ENCODE measurements at regions not wholly inside any gene's neighbourhood (a gene's known extent, or its start where the extent isn't known, plus 50 kb on each side); places are given as distances from the start of the nearest gene placed in this dataset.

DNA sequence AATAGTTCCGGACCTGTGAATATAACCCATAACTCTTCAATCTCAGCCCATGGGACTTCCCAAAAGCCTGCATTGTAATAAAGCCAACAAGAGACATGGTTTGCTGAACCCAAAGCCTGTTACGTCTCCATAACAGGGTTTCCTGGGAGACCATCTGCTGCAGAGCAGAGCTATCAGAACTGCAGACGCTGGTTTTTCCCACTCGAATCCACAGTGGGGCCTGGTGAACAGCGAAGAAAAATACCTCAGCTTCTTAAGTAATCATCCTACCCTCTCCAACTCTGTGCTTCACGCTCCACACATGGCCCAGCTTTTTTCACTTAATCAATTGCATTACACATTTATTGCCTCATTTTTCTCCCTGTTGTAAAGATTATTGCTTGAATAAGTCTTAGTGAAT, 409.5 kb upstream of the GRIA1 start:
- Histone ChIP-seq H3K36me3 (ENCODE audit: insufficient read depth) (no peaks in the 10 kb centered on the region), H3K4me3 (IDR thresholded peaks at IDR 0.05; ENCODE audit: insufficient read depth, low read depth, low read length) (no peak overlapping the region), H3K27me3 (ENCODE audit: insufficient read depth, low read depth) (no peaks in the 10 kb centered on the region), H3K79me2 (ENCODE audit: insufficient read depth, low read depth) (no peaks in the 10 kb centered on the region), H3K27ac (no peak overlapping the region), H4K20me1 (ENCODE audit: insufficient read depth) (no peaks in the 10 kb centered on the region), H3K4me2 (no peak overlapping the region), H3K9ac (no peak overlapping the region), H2AFZ (ENCODE audit: low read depth) (no peak overlapping the region), H3K4me1 (ENCODE audit: low read depth, poor library complexity, severe bottlenecking) (no peaks in the 10 kb centered on the region)
- no peak for TF ChIP-seq CTCF (conservative IDR thresholded peaks at IDR 0.05; ENCODE audit: low read depth, low read length)

DNA sequence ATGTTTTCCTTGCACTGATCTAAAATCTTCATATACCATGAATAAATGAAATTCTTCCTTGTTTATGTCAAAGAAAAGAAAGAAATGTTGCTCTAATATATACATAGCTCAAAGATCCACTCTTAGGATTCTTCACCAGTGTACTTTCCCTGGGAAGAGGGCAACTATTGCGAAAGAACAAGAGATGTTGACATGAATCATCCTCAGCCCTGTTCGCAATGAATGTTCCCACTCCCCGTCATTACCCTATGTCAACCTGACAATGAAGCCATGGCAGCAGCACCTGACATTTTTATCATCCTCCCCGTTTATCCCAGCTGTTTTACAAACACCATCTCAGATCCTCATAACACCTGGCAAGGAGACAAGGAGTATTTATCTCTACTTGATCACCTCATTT, 409.1 kb upstream of the GRIA1 start:
- no peak for TF ChIP-seq CTCF (conservative IDR thresholded peaks at IDR 0.05; ENCODE audit: low read depth, low read length)
- H3K36me3 ChIP-seq (ENCODE audit: insufficient read depth): no peaks in the 10 kb centered on the region
- no peak overlapping the region for H2AFZ ChIP-seq (ENCODE audit: low read depth)
- no peak overlapping the region for H3K9ac ChIP-seq
- no peaks in the 10 kb centered on the region for H3K27me3 ChIP-seq (ENCODE audit: insufficient read depth, low read depth)
- no peak overlapping the region for H3K4me2 ChIP-seq
- H3K4me1 ChIP-seq (ENCODE audit: low read depth, poor library complexity, severe bottlenecking): no peaks in the 10 kb centered on the region
- H3K4me3 ChIP-seq (IDR thresholded peaks at IDR 0.05; ENCODE audit: insufficient read depth, low read depth, low read length): no peak overlapping the region
- no peak overlapping the region for H3K27ac ChIP-seq
- no peaks in the 10 kb centered on the region for H3K79me2 ChIP-seq (ENCODE audit: insufficient read depth, low read depth)
- H4K20me1 ChIP-seq (ENCODE audit: insufficient read depth): no peaks in the 10 kb centered on the region

GRCh38 chr5:153084511-153084910, 406.0 kb upstream of the GRIA1 start:
- no peak for TF ChIP-seq CTCF (conservative IDR thresholded peaks at IDR 0.05; ENCODE audit: low read depth, low read length)
- Histone ChIP-seq H3K4me1 (ENCODE audit: low read depth, poor library complexity, severe bottlenecking) (no peaks in the 10 kb centered on the region), H3K79me2 (ENCODE audit: insufficient read depth, low read depth) (no peaks in the 10 kb centered on the region), H3K27ac (no peak overlapping the region), H3K4me2 (no peak overlapping the region), H3K27me3 (ENCODE audit: insufficient read depth, low read depth) (no peaks in the 10 kb centered on the region), H4K20me1 (ENCODE audit: insufficient read depth) (no peaks in the 10 kb centered on the region), H3K9ac (no peak overlapping the region), H3K4me3 (IDR thresholded peaks at IDR 0.05; ENCODE audit: insufficient read depth, low read depth, low read length) (no peak overlapping the region), H3K36me3 (ENCODE audit: insufficient read depth) (no peaks in the 10 kb centered on the region), H2AFZ (ENCODE audit: low read depth) (no peak overlapping the region)

DNA sequence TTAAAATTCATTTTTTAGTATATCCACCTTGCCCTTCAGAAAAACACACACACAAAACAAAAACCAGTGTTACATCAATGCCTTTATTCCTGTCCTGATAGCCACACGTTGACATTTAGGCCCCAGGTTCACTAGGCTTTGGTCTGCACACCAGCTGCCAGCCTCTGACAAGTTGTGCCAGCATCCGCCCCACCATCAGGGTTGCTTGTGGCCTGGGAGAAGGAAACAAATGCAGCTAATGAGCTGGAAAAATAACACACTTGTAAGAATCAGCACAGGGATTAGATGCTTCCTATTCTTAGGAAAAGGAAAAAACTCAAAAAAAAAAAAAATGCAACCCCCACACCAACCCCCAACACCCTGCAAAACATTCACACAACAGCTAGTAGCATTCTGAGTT, 404.0 kb upstream of the GRIA1 start:
- no peaks in the 10 kb centered on the region for H3K79me2 ChIP-seq (ENCODE audit: insufficient read depth, low read depth)
- no peak overlapping the region for H3K4me3 ChIP-seq (IDR thresholded peaks at IDR 0.05; ENCODE audit: insufficient read depth, low read depth, low read length)
- no peaks in the 10 kb centered on the region for H3K36me3 ChIP-seq (ENCODE audit: insufficient read depth)
- no peaks in the 10 kb centered on the region for H4K20me1 ChIP-seq (ENCODE audit: insufficient read depth)
- H3K4me1 ChIP-seq (ENCODE audit: low read depth, poor library complexity, severe bottlenecking): no peaks in the 10 kb centered on the region
- H3K4me2 ChIP-seq: no peak overlapping the region
- no peak overlapping the region for H3K27ac ChIP-seq
- TF ChIP-seq CTCF (conservative IDR thresholded peaks at IDR 0.05; ENCODE audit: low read depth, low read length): no peak
- H3K9ac ChIP-seq: no peak overlapping the region
- H3K27me3 ChIP-seq (ENCODE audit: insufficient read depth, low read depth): no peaks in the 10 kb centered on the region
- H2AFZ ChIP-seq (ENCODE audit: low read depth): no peak overlapping the region

DNA sequence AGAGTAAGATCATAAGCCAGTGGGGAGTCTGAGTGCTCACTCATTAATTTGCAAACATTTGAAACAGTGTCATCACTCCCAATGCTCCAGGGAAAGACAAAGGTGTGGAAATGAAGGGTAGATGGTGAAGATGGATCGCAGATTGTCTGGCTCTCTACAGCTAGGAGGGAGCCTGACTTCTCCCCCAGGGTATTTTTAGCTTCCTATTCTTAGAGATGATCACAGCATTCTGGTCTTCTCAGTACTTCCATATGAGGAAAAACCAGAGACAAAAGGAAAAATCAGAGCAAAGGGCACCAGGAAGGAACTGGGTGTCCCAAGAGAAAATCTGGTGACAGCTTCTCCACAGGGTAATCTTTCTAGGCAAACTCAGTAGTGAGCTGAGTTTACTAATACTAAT, 401.9 kb upstream of the GRIA1 start:
- H3K36me3 ChIP-seq (ENCODE audit: insufficient read depth): no peaks in the 10 kb centered on the region
- no peaks in the 10 kb centered on the region for H3K4me1 ChIP-seq (ENCODE audit: low read depth, poor library complexity, severe bottlenecking)
- no peak overlapping the region for H2AFZ ChIP-seq (ENCODE audit: low read depth)
- no peaks in the 10 kb centered on the region for H4K20me1 ChIP-seq (ENCODE audit: insufficient read depth)
- H3K79me2 ChIP-seq (ENCODE audit: insufficient read depth, low read depth): no peaks in the 10 kb centered on the region
- H3K27ac ChIP-seq: no peak overlapping the region
- no peak for TF ChIP-seq CTCF (conservative IDR thresholded peaks at IDR 0.05; ENCODE audit: low read depth, low read length)
- H3K9ac ChIP-seq: no peak overlapping the region
- no peak overlapping the region for H3K4me3 ChIP-seq (IDR thresholded peaks at IDR 0.05; ENCODE audit: insufficient read depth, low read depth, low read length)
- no peak overlapping the region for H3K4me2 ChIP-seq
- no peaks in the 10 kb centered on the region for H3K27me3 ChIP-seq (ENCODE audit: insufficient read depth, low read depth)
